RPMI8226 (cell line): ENCODE measurements at regions not wholly inside any gene's neighbourhood (a gene's known extent, or its start where the extent isn't known, plus 50 kb on each side); places are given as distances from the start of the nearest gene placed in this dataset.
"Not testable (repeated sequence)": the region's sequence is repeated elsewhere in the genome, so short reads cannot be mapped to it uniquely, and the experiment has no call there.

Source experiments
- DNase-seq: peaks from one replicate; pipeline ENCODE4 v3.0.0-alpha.2; 2015

- no peak for DNase-seq
These were observed 190.2 kb downstream of the ACTR3B start for GRCh38 chr7:152949790-152950189.

GRCh38 chr7:152956006-152956405 is 196.5 kb downstream of the ACTR3B start:
- peak; percentile 11 for DNase-seq

DNA sequence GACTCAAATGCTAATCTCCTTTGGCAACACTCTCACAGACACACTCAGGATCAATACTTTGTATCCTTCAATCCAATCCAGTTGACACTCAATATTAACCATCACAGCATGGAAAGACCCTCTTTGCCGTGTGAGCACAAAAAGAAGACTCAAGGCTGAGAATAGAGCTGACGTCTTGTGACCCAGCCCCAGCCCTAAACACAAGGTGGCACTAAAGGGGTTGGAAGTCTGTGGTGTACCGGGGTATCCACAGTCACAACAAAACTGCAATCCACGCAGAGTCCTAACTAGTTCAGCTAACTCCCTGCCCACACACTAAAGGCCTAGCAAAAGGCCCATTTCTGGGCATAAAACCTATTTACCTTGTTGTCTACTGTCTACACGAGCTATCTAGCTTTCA is 200.1 kb downstream of the ACTR3B start:
- no peak for DNase-seq

DNA sequence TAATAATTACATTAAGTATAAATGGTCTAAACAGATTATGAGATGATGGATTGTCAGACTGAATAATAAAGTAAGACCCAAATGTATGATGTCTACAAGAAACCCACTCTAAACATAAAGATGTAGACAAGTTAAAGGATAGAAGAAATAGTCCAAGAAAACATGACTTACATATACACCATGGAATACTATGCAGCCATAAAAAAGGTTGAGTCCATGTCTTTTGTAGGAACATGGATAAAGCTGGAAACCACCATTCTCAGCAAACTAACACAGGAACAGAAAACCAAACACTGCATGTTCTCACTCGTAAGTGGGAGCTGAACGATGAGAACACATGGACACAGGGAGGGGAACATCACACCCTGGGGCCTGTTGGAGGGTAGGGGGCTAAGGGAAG is 202.2 kb downstream of the ACTR3B start:
- not testable (repeated sequence) for DNase-seq

- DNase-seq: no peak
These were observed 206.6 kb downstream of the ACTR3B start for GRCh38 chr7:152966189-152966588.

- peak; percentile 42 for DNase-seq
These were observed 208.4 kb downstream of the ACTR3B start for GRCh38 chr7:152967958-152968357.

GRCh38 chr7:152968514-152968913 is 209.0 kb downstream of the ACTR3B start:
- no peak for DNase-seq

DNA sequence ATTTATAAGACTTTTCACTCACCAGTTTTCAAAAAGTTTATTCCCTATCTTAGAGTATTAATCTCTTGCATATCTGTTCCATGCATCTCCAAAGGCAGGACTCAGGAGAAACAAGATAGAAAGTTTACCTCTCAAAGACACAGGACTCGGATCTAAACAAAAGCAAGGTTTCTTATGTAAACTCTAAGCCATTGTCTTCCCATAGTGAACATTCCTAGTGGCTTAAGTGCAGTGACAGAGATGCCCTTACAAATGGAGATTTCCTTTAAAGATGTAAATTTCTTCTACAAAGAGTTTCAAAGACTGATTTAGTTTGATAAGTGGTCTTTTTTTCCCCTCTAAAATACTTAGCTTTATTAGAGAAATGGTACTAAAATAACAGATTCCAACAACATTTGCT is 209.8 kb downstream of the ACTR3B start:
- DNase-seq: no peak

GRCh38 chr7:152969839-152970238 is 210.3 kb downstream of the ACTR3B start:
- no peak for DNase-seq

GRCh38 chr7:152970481-152970880 is 210.9 kb downstream of the ACTR3B start:
- no peak for DNase-seq

GRCh38 chr7:152974577-152974976 is 215.0 kb downstream of the ACTR3B start:
- no peak for DNase-seq

GRCh38 chr7:152975076-152975475 is 215.5 kb downstream of the ACTR3B start:
- DNase-seq: no peak

DNA sequence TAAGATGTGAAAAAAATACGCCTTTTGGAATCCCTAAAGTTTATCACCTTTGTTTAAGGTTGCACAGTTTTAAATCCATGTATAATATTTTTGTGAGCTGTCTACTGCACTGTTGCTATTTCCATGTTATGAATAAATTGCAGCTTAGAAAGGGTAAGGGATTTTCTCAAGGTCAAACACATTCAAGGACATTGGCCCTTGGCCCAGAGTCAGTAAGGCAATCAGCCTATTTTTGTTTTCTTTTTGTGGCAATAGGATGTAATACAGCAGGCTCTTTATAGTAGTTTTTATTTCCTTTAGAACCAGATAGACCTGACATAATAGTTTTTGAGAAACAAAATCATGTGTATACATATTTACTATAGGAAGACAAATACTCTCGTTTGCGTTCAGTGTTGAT is 219.8 kb downstream of the ACTR3B start:
- no peak for DNase-seq

GRCh38 chr7:152984421-152984820 is 224.9 kb downstream of the ACTR3B start:
- no peak for DNase-seq

DNA sequence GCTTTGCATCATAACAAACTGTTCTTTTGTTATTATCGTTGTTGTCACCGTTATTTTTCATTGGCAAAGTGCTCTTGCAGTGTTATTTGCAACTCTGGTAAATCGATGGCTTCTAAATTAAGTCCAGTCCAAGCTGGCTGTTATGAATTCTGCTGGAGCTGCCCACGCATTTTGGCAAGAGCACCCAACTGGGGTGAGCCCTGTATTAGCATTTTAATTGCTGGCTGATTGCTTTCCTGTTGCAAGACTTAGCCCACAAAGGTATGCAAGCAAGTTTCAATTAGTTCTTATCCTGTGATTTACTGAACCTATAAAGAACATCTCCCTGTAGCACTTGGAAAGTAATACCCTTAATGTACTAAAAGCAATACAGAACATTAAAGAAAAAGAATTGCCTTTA is 226.8 kb downstream of the ACTR3B start:
- no peak for DNase-seq

DNA sequence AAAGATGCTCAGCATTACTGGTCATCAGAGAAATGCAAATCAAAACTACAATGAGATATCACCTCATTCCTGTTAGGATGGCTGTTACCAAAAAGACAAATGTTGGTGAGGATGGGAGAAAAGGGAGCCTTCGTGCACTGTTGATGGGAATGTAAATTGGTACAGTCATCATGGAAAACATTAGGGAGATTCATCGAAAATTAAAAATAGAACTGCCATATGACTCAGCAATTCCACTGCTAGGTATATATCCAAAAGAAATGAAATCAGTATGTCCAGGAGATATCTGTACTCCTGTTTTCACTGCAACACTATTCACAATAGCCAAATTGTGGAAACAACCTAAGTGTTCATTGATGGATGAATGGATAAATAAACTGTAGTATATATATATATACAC is 228.1 kb downstream of the ACTR3B start:
- no peak for DNase-seq

DNA sequence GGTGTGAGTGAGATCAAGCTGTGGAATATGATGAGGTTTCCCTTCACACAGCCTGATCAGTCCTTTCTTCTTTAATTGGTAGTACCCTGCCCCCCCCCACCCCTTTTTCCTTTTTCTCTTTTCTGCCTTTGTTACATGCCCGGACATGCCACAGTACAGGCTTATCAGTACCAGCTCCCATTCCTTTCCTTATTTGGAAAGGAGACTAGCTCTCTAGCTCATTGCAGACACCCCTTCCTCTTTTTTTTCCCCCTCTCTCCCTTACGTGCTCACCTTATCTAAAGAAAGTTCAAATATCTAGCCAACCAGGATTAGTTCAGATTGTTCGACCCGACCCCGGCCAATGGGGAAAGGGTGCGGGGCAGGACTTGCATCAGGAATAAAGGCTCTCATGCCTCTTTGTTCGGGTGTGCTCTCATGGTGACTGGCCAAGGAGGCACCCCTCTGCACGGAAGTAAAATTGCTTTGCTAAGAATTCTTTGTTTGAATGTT is 230.4 kb downstream of the ACTR3B start:
- DNase-seq: no peak

GRCh38 chr7:152998420-152998819 is 238.9 kb downstream of the ACTR3B start:
- no peak for DNase-seq

GRCh38 chr7:153002115-153002514 is 242.6 kb downstream of the ACTR3B start:
- no peak for DNase-seq

GRCh38 chr7:153002572-153002971 is 243.0 kb downstream of the ACTR3B start:
- no peak for DNase-seq

DNA sequence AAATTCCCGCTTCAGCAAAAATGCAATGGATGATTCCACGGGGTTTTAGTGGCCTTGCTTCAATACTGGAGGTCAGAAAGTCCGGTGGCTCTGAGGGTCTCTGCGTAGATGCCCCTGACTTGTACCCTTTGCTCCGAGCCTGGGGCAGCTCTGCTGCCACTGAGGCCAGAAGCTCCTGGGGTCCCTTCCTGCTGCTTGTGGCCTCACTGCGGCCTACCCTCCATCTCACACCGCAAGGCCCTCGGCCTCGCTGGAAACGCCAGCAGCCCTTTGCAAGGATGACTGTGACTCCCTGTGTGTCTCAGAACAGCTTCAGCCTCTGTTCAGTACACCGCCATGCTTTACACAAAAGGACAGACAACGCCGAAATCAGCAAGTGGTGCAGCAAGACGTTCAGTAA is 244.8 kb downstream of the ACTR3B start:
- no peak for DNase-seq

DNA sequence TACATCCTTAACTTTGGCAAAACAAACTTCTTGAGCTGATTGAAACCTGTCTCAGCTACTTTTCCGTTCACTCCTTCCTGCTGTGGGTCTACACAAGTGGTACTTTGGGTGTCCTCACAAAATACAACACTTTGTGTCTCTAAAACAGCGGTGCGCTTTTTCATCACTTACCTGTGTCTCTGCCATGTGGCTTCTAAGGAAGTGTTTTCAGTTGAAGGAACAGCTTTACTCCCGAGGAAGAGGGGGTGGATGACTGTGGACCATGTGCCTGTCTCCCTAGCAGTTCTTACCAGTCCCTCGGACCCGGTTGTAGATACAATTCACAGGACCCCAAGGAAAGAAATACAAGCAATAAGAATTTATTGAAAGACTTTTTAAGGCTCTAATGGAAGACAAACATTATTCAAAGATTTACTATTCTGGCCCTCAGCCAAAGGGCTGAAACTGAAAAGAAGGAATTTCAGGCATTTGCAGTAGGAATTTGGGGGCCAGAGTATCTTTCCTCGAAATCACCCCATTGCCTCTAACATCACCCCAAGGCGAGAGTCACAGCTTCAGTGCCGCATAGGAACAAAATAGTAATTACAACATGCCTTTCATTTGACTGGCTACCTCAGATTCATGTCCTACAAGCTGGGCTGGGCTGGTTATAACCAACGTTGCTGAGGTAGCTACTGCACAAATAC is 246.3 kb downstream of the ACTR3B start:
- DNase-seq: no peak

GRCh38 chr7:153006452-153006851 is 246.9 kb downstream of the ACTR3B start:
- no peak for DNase-seq

DNA sequence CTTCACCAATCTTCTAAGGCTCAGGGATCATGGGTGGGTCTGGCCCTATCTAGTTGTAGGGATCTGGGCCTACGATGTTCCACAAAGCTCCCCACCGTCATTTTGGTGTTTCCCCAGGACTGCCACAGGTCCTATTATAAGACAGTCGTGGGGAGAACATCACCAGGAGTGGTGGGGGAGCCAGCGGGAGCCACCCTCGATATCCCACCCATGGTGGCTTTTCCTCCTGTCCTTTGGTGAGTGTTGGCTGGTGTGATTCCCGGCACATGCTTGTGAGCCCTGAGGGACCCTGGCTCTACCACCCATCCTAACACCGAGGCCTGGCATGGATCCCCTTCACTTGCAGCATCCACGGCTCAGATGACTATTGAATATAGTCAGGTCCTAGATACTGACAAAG is 247.4 kb downstream of the ACTR3B start:
- DNase-seq: no peak

- no peak for DNase-seq
These were observed 250.9 kb downstream of the ACTR3B start for GRCh38 chr7:153010416-153010815.
